ENCODE measurements at regions not wholly inside any gene's neighbourhood (a gene's known extent, or its start where the extent isn't known, plus 50 kb on each side); places are given as distances from the start of the nearest gene placed in this dataset.

DNA sequence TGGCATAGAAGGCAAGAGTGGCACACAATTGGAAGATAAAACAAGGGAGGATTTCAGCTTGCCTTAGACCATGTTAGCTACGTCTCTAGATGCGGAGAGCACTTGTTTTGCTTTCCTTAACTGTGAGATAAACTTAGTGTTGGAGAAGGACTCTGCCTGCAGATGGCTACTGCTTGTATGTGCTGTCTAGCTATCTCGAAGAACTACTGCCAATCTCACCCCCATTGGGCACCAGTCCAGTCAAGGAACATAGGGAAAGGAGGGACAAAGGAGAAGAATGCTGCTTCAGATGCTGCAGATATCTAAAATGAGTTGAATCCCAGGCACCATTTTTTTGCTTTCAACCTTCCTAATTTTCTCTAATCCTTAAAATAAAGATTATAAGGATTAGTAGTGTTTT, 726.0 kb upstream of the ARGLU1 start:
- DNase-seq: no peak

DNA sequence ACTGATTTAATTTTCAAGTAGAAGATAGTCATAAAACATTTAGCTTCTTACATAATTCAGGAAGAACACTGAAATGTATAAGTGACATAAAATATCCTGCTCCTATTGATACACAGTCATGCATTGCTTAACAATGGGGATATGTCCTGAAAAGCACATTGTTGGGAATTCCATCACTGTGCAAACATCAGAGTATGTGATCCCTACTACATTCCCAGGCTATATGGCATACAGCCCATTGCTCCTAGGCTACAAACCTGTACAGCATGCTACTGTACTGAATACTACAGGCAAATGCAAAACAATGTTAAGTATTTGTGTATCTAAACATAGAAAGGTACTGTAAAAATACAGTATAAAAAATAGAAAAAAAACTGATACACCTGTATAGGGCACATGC, 723.9 kb upstream of the ARGLU1 start:
- DNase-seq: no peak

DNA sequence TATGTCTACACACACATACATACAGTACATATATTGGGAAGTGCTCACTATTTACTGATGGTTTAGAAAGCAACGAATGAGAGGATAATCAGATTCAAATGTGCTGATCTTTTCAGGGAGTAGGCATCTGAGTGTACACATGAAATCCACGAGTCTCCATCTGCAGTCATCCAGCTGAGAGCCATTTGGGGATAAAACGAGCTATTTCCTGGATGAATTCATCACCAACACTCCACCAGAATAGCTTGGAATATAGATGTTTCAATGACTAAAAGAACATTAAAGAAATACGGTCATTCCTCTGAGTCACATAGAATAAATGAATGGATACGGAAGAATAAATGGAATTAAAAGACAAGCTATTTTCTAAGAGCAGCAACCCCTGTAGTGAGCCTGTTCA, 721.6 kb upstream of the ARGLU1 start:
- no peak for DNase-seq

DNA sequence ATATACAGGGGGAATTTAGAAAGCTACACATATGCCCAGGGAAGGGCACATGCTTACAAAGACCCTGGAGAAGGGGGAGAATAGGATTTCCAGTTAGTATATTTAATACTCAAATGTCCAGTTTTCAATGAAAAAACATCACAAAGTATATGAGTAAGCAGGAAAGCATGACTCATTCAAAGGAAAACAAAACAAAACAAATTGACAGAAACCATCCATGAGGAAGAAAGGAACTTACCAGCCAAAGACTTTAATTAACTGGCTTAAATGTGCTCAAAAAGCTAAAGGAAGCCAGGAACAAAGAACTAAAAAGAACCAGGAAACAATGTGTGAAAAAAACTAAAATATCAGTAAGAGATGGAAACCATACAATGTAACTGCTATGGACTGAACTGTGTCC, 716.2 kb upstream of the ARGLU1 start:
- no peak for DNase-seq

DNA sequence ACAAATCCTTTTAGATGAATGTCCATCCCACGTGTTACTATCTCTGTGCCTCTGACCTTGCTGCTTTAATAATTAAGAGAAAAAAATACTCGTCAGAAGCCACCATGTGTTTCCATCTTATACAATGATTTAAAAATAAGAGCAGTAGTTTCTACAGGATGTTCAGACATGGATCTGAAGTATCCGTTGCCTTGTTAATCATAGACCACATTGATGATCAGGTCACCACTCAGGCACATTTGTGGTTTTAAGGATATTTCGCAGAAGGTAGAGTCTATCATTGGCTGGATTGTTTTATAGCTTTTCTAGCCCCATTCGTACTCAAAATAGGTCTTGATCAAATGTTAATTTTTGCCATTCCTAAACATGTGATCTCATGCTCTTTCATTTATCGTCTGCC, 710.0 kb upstream of the ARGLU1 start:
- no peak for DNase-seq

DNA sequence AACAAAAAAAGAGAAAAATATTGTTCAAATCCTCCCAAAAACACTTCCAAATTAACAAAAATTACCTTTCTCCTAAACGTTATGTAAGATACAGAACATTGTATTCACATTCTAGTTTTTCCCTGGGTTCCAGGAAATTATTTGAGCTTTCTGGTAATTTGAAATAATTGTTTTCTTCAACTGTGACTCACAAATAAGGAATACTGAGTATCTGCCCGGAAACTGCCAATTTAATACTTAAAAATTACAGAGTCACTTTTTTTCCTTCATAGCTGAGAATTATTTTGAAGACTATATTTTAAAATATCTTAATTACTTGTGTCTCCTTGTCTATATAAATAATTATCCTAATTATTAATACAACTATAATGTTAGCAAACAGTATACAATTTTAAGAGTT, 709.0 kb upstream of the ARGLU1 start:
- DNase-seq: no peak

- DNase-seq: no peak
These were observed 708.1 kb upstream of the ARGLU1 start for GRCh38 chr13:107275945-107276614.

- no peak for DNase-seq
These were observed 707.4 kb upstream of the ARGLU1 start for GRCh38 chr13:107275312-107275711.

DNA sequence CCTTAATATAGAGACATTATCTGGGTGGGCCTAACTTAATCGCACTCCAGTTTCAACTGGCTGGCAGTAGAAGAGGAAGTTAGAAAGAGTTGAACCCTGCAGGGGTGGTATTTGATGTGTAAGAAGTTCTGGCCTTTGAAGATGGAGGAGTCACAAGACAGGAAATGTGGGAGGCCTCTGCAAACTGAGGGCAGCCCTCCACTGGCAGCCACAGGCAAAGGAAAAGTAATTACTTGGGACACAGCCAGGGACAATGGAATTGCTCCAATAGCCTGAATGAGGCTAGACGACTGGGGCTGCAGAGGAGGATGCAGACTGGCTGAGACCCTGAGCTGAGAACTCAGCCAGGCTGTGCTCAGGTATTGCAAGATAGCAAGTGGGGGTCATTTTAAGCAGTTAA, 703.3 kb upstream of the ARGLU1 start:
- peak; percentile 52 for DNase-seq

- DNase-seq: no peak
These were observed 698.7 kb upstream of the ARGLU1 start for GRCh38 chr13:107266657-107267056.

GRCh38 chr13:107258599-107259187, 690.8 kb upstream of the ARGLU1 start:
- no peak for DNase-seq

GRCh38 chr13:107254392-107254791, 686.5 kb upstream of the ARGLU1 start:
- DNase-seq: no peak

DNA sequence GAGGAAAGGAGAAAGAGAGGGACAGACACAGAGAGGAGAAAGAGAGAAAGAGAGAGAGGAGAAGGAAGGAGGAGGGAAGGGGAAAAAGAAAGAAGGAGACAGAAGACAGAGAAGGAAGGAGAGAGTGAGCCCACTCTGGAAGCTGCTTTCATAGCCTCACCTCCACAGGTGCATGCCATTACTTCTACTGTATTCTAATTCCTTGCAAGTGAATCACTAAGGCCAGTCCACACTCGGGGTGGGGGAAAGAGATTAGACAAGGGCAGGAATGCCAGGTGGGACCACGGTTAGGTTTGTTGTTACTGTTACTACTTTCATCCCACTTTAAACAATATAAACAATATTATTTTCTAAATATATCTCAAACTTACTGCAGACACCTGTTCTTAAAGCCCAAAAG, 684.5 kb upstream of the ARGLU1 start:
- DNase-seq: no peak

DNA sequence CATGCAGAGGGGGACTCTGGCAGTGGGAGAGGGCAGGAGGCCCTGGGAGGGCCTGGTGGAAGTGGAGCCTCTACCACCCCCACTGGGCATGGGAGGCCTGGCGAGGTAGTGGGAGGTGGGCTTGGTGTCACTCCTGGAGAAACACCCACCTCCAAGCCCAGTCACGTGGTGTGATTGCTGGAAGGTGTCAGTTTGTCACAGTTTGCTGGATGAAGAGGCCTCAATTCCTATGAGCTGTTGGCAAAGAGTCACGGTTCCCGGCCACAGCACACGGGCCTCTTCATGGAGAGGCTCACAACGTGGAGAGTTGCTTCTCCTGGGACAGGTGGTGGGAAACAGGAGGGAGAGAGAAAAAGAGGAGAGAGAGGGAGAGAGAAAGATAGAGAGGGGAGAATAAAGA, 684.1 kb upstream of the ARGLU1 start:
- DNase-seq: no peak

DNA sequence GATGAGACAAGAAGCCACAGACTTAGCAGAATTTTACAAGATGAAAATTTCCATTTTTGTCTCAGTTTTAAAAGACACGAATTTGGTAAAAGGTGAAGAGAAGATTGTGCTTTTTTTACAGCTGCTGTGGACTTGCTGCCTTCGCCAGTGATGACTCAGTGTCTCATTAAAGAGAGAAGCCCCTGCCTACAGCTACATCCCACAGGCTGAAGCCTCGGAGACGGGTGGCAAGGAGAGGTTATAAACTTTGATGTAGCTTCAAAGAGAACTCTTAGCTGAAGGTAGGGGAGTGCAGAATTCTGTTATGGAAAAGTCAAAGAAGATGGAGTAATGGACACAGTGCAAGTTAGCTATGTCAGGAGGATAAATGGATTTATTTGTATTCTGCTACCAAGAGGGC, 683.4 kb upstream of the ARGLU1 start:
- no peak for DNase-seq

DNA sequence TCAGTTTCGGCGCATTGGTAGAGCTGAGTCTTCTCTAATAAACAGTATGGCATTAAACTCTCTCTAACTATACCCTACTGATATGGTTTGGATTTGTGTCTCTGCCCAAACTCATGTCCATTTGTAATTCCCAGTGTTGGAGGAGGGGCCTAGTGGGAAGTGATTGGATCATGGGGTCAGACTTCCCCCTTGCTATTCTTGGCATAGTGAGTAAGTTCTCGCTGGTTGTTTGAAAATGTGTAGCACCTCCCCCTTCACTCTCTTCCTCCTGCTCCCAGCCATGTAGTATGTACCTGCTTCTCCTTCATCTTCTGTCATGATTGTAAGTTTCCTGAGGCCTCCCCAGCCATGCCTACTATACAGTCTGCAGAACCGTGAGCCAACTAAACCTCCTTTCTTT, 682.7 kb upstream of the ARGLU1 start:
- DNase-seq: no peak

GRCh38 chr13:107244241-107244640, 676.3 kb upstream of the ARGLU1 start:
- no peak for DNase-seq

GRCh38 chr13:107242138-107242537, 674.2 kb upstream of the ARGLU1 start:
- no peak for DNase-seq

- no peak for DNase-seq
These were observed 673.4 kb upstream of the ARGLU1 start for GRCh38 chr13:107241381-107241780.

- no peak for DNase-seq
These were observed 671.3 kb upstream of the ARGLU1 start for GRCh38 chr13:107239213-107239612.

- DNase-seq: no peak
These were observed 670.5 kb upstream of the ARGLU1 start for GRCh38 chr13:107238262-107238981.

DNA sequence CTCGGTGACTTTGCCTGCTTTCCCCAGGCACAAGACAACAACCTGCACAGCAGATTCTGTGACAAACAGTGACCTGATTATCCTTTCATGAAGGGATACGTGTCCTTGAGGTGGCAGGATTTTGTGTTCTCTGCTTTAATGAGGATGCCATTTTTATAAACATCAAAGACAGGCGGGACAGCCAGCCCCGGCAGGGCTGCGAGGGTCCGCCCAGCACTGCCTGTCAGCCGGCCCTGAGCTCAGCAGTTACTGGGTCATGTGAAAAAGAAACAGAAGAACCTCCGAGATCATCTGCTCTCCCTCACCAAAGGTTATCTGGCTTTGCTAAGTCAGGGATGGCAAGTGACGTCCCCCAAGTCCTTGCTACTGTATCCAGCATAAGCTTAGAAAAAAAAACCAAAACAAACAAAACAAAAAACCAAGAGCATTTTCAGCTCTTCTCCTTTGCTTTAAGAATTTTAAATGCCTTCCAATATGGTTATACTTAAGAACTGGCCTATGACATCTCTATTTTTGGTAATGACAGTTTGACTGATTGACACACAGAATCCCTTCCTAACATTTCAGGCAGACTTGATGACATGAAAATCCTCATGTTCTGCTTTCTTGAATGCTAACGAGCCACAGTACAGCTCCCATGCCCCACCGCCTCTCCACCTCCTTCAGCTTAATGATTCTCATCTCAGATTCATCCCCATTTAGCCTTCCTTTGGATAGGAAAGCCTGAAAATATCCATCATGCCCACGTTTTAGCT, 666.6 kb upstream of the ARGLU1 start:
- peak; percentile 68 for DNase-seq

- peak; percentile 71 for DNase-seq
These were observed 665.6 kb upstream of the ARGLU1 start for GRCh38 chr13:107233541-107233940.

- peak; percentile 99 for DNase-seq
These were observed 664.0 kb upstream of the ARGLU1 start for GRCh38 chr13:107231944-107232343.
